ENCODE measurements at regions not wholly inside any gene's neighbourhood (a gene's known extent, or its start where the extent isn't known, plus 50 kb on each side); places are given as distances from the start of the nearest gene placed in this dataset.
A peak's percentile ranks its signal among the peaks of the same experiment; 100 is the strongest.

DNA sequence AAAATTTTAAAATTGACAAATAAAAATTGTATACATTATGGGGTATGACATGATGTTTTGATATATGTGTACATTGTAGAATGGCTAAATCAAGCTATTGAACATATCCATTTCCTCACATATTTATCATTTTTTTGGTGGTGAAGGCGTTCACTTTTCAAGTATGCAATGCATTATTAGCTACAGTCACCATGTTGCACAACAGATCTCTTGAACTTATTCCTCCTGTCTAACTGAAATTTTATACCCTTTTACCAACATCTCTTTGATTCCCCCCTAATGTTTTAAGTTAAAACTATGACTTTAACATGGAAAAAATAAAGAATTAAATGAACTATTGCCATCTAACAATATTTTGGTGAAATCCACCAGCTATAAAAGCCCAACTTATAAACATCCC, 65.2 kb upstream of the UST start:
- no peak overlapping the region for H3K27ac ChIP-seq
- no peak overlapping the region for H3K4me3 ChIP-seq
- TF ChIP-seq CBX2 (IDR thresholded peaks at IDR 0.05; ENCODE audit: borderline replicate concordance, low read depth) (no peak), HOXB13 (CRISPR knock-in tag; IDR thresholded peaks at IDR 0.05; ENCODE audit: low read depth) (no peak), TP53 (CRISPR knock-in tag; IDR thresholded peaks at IDR 0.05) (no peak), RCOR1 (IDR thresholded peaks at IDR 0.05; ENCODE audit: low read depth, low read length) (no peak), PHF8 (IDR thresholded peaks at IDR 0.05; ENCODE audit: borderline replicate concordance, low read depth) (no peak), BHLHE40 (IDR thresholded peaks at IDR 0.05; ENCODE audit: low read depth, low read length) (no peak), JUN (IDR thresholded peaks at IDR 0.05) (no peak), RNF2 (IDR thresholded peaks at IDR 0.05; ENCODE audit: borderline replicate concordance, low read depth) (no peak), SREBF2 (IDR thresholded peaks at IDR 0.05) (no peak), KDM5A (IDR thresholded peaks at IDR 0.05) (no peak), RARB (CRISPR knock-in tag; IDR thresholded peaks at IDR 0.05) (no peak), SMC3 (IDR thresholded peaks at IDR 0.05) (no peak)
- TF ChIP-seq, protein P1, sequence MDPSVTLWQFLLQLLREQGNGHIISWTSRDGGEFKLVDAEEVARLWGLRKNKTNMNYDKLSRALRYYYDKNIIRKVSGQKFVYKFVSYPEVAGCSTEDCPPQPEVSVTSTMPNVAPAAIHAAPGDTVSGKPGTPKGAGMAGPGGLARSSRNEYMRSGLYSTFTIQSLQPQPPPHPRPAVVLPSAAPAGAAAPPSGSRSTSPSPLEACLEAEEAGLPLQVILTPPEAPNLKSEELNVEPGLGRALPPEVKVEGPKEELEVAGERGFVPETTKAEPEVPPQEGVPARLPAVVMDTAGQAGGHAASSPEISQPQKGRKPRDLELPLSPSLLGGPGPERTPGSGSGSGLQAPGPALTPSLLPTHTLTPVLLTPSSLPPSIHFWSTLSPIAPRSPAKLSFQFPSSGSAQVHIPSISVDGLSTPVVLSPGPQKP (IDR thresholded peaks at IDR 0.05; ENCODE audit: low read depth, low read length): no peak
- TF ChIP-seq, protein P2, sequence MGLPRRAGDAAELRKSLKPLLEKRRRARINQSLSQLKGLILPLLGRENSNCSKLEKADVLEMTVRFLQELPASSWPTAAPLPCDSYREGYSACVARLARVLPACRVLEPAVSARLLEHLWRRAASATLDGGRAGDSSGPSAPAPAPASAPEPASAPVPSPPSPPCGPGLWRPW (IDR thresholded peaks at IDR 0.05): no peak
- TF ChIP-seq, protein P3, sequence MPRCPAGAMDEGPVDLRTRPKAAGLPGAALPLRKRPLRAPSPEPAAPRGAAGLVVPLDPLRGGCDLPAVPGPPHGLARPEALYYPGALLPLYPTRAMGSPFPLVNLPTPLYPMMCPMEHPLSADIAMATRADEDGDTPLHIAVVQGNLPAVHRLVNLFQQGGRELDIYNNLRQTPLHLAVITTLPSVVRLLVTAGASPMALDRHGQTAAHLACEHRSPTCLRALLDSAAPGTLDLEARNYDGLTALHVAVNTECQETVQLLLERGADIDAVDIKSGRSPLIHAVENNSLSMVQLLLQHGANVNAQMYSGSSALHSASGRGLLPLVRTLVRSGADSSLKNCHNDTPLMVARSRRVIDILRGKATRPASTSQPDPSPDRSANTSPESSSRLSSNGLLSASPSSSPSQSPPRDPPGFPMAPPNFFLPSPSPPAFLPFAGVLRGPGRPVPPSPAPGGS (IDR thresholded peaks at IDR 0.05): no peak
- TF ChIP-seq, protein P4, sequence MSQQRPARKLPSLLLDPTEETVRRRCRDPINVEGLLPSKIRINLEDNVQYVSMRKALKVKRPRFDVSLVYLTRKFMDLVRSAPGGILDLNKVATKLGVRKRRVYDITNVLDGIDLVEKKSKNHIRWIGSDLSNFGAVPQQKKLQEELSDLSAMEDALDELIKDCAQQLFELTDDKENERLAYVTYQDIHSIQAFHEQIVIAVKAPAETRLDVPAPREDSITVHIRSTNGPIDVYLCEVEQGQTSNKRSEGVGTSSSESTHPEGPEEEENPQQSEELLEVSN (IDR thresholded peaks at IDR 0.05; ENCODE audit: borderline replicate concordance, low read depth): no peak
- CTCF ChIA-PET: no interaction called here
- no peaks in the 10 kb centered on the region for H3K9me3 ChIP-seq
- no peak overlapping the region for H3K4me2 ChIP-seq
- POLR2A ChIA-PET: no interaction called here
- WGBS (ENCODE audit: missing lambda C conversion rate): 10% methylated on average over 1 of the region's 1 CpG
- no peaks in the 10 kb centered on the region for H3K4me1 ChIP-seq
- DNase-seq (ENCODE audit: low read depth in 1 of 2, low spot score in 1 of 2) (no peak), FAIRE-seq (no peak), ATAC-seq (no peak)

DNA sequence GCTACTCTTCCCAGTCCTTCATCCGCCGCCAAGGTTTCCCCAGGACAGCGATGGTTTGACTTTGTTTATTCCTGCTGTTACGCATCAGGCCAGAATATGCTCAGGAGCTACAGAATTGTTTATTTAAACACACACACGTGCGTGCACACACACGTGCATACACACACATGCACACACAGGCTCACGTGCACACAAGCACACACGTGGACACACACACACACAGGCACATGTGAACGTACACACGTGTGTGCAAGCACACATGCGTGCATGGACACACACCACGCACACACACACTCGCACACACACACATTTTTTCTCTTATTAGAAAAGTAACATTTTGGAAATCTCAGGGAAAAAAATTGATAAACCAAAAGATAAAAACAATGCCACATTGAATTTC, 64.6 kb upstream of the UST start:
- DNase-seq (ENCODE audit: low read depth in 1 of 2, low spot score in 1 of 2) (no peak), ATAC-seq (no peak), FAIRE-seq (no peak)
- peak; percentile 9; the same call in 1 of the 2 replicates for TF ChIP-seq POLR2A (IDR thresholded peaks at IDR 0.05; ENCODE audit: low read length)
- TF ChIP-seq MYC (IDR thresholded peaks at IDR 0.05; ENCODE audit: borderline replicate concordance, low read length): no peak
- TF ChIP-seq, protein P4 (IDR thresholded peaks at IDR 0.05; ENCODE audit: borderline replicate concordance, low read depth): no peak
- TF ChIP-seq SMC3 (IDR thresholded peaks at IDR 0.05): no peak
- TF ChIP-seq MAFK (IDR thresholded peaks at IDR 0.05; ENCODE audit: partially characterized antibody): no peak
- TF ChIP-seq NR3C1 (IDR thresholded peaks at IDR 0.05): no peak
- no peak for TF ChIP-seq BHLHE40 (IDR thresholded peaks at IDR 0.05; ENCODE audit: low read depth, low read length)
- 52% methylated on average over 14 of the region's 14 CpGs for WGBS (ENCODE audit: missing lambda C conversion rate)
- POLR2A ChIA-PET: no interaction called here
- CTCF ChIA-PET: no interaction called here
- Histone ChIP-seq H3K9me3 (no peaks in the 10 kb centered on the region), H3K4me3 (no peak overlapping the region), H3K27ac (no peak overlapping the region), H3K4me2 (no peak overlapping the region), H3K4me1 (no peaks in the 10 kb centered on the region)

DNA sequence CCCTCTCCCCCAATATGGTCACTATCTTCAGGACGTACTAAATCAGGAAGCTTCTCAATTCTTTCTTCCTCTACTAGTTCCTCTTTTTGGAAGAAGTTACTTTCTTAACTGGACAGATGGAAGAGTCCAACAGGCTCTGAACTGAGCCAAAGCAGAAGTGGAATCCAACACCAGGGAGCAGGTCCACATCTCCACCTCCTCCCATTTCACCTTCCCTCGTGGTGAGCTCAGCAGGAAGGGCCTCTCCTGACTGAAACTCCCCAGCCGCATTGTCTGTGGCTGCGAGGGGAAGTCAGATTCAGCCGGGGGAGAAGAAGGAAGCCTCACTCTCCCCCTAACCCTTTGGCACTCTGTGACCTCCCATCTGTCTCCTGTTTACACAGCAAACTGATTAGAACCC, 63.8 kb upstream of the UST start:
- ChIA-PET POLR2A (no interaction called here), CTCF (interaction anchor here (1.0 kb wide), 1 partner anchor 10 kb away, joined by 4 read pairs; no protein-coding TSS in a partner anchor)
- 62% methylated on average over 4 of the region's 5 CpGs for WGBS (ENCODE audit: missing lambda C conversion rate)

More for the DNA sequence above, 63.8 kb upstream of the UST start:
- no peak for ATAC-seq
- Histone ChIP-seq H3K27ac (no peak overlapping the region), H3K4me1 (no peaks in the 10 kb centered on the region), H3K4me3 (no peak overlapping the region), H3K9me3 (no peaks in the 10 kb centered on the region), H3K4me2 (no peak overlapping the region)
- DNase-seq (ENCODE audit: low read depth in 1 of 2, low spot score in 1 of 2): no peak
- no peak for FAIRE-seq
- no peak for TF ChIP-seq CHD4 (IDR thresholded peaks at IDR 0.05; ENCODE audit: borderline replicate concordance)
- TF ChIP-seq GATA3 (IDR thresholded peaks at IDR 0.05; ENCODE audit: borderline replicate concordance): no peak

All from A549 (cell line).